ENCODE measurements at regions not wholly inside any gene's neighbourhood (a gene's known extent, or its start where the extent isn't known, plus 50 kb on each side); places are given as distances from the start of the nearest gene placed in this dataset.

GRCh38 chr13:99059498-99060075, 81.7 kb upstream of the DOCK9 start:
- no peak for TF ChIP-seq POLR2AphosphoS5 (IDR thresholded peaks at IDR 0.05; ENCODE audit: low read depth, low read length)
- TF ChIP-seq, protein P1, sequence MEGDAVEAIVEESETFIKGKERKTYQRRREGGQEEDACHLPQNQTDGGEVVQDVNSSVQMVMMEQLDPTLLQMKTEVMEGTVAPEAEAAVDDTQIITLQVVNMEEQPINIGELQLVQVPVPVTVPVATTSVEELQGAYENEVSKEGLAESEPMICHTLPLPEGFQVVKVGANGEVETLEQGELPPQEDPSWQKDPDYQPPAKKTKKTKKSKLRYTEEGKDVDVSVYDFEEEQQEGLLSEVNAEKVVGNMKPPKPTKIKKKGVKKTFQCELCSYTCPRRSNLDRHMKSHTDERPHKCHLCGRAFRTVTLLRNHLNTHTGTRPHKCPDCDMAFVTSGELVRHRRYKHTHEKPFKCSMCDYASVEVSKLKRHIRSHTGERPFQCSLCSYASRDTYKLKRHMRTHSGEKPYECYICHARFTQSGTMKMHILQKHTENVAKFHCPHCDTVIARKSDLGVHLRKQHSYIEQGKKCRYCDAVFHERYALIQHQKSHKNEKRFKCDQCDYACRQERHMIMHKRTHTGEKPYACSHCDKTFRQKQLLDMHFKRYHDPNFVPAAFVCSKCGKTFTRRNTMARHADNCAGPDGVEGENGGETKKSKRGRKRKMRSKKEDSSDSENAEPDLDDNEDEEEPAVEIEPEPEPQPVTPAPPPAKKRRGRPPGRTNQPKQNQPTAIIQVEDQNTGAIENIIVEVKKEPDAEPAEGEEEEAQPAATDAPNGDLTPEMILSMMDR (CRISPR knock-in tag; IDR thresholded peaks at IDR 0.05): no peak
- TF ChIP-seq, protein P2, sequence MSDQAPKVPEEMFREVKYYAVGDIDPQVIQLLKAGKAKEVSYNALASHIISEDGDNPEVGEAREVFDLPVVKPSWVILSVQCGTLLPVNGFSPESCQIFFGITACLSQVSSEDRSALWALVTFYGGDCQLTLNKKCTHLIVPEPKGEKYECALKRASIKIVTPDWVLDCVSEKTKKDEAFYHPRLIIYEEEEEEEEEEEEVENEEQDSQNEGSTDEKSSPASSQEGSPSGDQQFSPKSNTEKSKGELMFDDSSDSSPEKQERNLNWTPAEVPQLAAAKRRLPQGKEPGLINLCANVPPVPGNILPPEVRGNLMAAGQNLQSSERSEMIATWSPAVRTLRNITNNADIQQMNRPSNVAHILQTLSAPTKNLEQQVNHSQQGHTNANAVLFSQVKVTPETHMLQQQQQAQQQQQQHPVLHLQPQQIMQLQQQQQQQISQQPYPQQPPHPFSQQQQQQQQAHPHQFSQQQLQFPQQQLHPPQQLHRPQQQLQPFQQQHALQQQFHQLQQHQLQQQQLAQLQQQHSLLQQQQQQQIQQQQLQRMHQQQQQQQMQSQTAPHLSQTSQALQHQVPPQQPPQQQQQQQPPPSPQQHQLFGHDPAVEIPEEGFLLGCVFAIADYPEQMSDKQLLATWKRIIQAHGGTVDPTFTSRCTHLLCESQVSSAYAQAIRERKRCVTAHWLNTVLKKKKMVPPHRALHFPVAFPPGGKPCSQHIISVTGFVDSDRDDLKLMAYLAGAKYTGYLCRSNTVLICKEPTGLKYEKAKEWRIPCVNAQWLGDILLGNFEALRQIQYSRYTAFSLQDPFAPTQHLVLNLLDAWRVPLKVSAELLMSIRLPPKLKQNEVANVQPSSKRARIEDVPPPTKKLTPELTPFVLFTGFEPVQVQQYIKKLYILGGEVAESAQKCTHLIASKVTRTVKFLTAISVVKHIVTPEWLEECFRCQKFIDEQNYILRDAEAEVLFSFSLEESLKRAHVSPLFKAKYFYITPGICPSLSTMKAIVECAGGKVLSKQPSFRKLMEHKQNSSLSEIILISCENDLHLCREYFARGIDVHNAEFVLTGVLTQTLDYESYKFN (CRISPR knock-in tag; conservative IDR thresholded peaks at IDR 0.05): no peak

Data from HepG2 (cell line).